ENCODE measurements at regions not wholly inside any gene's neighbourhood (a gene's known extent, or its start where the extent isn't known, plus 50 kb on each side); places are given as distances from the start of the nearest gene placed in this dataset.

DNA sequence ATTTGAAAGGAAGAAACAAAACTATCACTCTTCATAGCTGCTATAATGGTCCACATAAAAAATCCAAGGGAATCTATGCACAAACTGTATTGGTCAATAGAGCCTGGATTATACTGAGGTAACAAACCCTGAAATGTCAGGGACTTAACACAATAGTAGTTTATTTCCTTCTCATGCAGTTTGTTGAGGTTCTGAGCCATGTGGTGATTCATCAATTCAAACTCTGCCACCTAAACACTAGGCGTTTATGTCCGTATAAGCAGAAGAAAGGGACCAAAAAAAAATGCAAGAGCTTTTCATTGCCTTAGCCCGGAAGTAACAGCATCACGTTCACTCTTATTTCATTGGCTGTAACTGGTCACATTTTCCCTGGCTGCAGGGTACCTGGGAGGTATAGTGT, 464.7 kb downstream of the ZSWIM6 start:
- no peak for DNase-seq

DNA sequence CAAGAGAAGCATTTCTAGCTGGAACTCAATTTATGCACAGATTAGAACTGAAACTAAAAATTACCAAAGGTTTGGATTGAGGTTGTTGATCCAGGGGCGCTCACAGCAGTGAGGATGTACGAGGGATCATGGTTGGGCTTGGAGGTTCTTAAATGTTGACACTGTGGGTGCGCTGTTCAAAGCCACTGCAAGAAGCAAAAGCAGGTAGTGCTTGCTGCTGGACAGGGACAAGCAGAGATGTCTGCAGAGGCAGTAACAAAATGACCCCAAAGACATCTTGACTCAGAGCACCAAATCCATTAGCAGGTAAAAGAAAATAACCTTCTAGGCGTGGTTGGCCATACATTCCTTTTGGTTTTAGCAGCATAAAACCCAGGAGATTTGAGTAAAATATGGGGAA, 468.4 kb downstream of the ZSWIM6 start:
- no peak for DNase-seq

DNA sequence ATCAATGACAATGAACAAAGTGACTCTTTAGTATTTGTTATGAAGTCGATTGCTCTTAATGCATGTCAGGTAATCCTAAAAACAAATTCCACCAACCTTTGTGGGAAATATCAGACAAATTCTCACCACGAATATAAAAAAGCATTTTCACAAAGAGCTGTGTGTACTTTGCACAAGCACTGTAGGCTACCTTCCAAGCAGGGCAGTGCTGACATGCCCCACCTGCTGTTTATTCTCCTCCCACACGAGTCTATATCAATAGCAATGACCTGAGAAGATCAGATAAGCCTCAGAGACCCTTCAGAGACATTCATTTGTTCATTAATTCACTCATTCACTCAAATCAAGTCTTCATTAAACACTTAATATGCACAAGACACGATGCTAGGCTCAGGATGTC, 469.1 kb downstream of the ZSWIM6 start:
- DNase-seq: no peak

DNA sequence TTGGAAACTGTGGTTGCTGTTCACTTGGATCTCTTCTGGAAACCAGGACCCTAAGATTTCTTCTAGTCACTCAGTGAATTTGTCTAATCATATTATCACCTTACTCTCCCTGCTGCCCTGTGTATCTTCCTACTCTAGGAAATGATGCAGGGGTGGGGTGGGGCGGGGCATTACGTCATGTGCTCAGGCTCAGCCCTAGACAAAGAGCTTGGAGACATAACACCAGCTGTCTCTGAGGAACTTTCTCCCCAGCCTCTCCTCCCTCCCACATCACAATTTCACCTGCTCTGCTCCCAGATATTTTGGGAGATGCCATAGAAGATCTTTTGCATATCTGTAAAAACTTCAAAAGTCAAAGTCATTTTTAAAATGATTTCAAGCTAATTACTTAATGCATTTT, 470.4 kb downstream of the ZSWIM6 start:
- DNase-seq: no peak

DNA sequence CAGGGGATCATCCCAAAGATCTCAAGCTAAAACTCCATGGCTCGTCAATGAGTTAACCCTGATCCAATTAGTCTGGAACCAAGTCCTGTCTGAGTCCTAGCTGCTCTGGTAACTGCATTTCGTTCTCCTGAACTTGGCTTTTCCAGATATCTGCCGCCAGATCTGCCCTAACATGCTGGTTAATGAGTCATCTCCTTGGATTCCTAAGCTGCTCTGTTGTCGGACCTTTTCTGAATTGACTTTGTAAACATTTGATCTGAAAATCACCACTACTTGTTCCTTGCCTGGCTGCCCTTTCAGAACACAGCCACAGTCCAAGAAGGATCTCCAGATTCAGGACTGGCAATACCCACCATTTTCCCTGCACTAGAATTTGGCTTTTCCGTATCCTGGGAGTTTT, 473.0 kb downstream of the ZSWIM6 start:
- no peak for DNase-seq

DNA sequence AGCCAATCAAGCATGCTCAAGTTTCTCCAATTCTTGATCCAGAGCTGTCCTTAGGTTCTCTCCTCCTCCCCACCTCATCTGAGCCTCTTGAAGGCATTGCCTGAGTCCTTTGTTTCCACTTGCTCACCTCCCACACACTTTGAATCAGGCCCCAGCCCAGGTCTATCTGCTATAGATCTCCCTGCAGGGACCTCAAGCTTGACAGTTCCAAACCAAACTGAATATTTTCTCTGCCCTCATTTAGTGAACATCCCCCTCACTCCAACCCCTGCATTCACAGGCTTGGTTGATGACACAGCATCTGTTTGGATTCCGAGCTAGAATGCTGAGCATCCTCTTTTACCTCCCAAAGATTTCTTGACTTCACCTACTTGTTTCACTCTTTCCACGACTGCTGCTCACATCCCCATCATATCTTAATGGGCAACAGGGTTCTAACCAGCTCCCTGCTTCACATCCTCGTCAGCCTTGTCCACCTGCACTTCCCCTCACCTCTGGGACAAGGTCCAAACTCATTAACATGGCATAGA, 474.5 kb downstream of the ZSWIM6 start:
- no peak for DNase-seq

DNA sequence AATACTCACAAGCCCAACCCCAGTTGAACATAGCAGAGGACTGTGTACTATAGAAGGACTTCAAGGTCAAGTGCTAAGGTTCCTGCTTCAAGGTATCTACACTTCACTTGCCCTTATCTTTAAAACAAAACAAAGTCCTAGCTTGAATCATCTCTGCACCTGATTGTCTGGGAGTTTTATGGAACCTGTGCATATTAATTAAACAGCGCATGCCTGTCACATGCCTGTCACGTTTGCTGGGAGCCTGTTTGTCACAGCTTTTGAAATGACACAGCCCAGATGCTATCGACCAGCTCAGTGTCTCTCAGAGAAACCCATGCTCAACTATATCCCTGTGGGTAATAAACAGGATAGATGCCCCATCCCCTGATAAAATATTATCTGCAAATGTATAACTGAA, 476.0 kb downstream of the ZSWIM6 start:
- no peak for DNase-seq

DNA sequence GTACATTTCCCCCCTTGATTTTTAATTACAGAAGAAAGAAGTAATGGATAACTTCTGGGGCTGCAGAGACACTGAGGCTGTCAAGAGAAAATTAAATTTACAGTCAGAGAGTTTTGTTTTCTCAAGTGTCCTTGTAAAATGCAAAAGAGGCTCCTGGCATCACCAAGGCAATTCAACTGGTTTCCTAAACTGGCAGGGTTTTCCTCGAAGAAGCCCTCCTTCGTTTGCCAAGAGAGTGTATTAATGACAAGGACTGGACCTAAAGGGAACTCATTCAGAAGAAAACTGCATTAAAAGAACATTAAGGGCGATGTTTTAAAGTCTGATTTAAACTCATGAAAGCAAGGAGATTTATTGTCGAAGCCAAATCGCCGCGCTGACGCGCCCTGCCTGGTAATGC, 476.9 kb downstream of the ZSWIM6 start:
- no peak for DNase-seq

DNA sequence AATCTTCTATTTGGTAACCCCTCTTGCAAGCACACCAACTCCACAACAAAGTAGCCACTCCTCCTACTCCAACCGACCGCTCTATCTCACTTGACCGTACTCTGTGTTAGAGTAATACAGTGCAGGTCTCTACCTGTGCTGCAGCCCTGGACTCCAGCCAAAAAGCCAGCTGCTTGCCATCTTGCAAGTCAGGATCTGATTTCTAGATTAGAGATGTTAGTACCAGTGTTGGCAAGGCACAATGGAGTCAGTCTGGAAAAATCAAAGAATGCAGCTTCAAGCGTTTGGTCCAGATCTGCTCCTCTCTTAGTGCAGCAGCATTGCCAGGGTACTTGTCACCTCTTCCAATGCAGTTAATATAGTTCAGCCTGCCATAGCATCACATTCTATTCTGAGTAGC, 477.6 kb downstream of the ZSWIM6 start:
- no peak for DNase-seq

DNA sequence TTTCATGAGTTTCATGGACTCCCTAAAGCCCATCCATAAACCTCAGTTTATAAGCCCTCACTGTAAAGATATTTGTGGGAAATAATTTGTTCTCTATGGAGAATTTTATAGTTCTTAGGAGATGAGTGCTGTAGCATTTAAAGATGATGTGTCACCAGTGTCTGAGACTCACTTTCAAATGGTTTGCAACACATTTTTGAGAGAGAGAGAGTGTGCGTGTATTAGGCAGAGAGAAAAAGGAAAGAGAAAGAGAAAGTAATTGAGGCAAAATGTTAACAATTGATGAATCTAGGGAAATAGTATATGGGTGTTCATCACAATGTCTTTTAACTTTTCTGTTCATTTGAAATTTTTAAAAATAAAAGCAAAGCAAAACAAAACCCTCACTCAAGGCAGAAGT, 479.0 kb downstream of the ZSWIM6 start:
- DNase-seq: no peak

DNA sequence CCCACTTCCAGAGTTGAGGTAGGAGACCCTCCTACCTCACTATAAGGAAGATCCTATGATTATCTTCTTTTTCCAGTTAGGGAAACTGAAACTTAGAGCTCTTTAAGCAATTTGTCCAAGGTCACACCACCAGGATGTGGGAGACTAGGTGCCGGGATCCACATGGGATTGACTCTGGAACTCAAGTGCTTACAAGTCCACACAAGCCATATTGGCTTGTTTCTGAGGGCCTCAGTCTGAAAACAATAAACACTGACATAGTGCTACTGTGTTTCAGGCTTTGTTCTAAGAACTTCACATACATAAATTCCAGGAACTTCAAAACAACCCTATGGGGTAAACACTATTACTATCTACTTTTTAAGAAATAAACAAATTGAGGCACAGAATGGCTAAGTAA, 481.3 kb downstream of the ZSWIM6 start:
- DNase-seq: no peak

DNA sequence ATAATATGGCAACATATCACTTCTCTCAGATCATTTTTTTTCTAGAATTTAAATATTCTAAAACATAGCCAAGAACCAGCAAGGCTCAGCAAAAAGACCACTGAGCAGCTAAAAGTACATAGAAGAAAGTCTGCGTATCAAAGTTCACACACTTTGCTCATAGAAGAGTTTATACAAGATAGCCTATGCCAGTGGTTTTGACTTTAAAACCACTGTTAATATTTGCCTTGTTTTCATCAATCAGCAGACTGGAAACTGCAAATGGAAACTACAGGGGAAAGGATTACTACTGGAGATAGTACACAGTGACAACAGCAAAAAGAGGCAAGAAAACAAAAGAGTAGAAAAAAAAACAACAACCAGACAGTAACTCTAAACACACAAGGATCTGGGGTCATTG, 483.3 kb downstream of the ZSWIM6 start:
- DNase-seq: no peak

DNA sequence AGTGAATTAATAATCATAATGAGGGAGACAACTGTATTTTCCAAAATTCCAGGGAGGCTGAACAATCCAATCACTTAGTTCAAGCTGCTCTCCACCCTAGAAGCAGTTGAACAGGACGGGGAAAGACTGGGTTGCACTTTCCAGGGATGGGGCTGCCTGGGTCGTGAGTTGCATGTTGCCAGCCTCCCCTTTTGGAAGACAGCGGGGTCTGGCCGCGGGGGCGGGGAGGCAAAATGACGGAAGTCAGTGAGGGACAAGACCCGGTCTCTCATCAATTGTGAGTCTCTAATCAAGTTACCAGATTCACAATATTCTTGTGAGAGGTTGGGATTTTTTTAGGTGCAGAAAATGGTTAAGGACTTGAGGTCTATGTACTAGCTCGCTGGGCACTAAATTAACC, 484.1 kb downstream of the ZSWIM6 start:
- DNase-seq: no peak

DNA sequence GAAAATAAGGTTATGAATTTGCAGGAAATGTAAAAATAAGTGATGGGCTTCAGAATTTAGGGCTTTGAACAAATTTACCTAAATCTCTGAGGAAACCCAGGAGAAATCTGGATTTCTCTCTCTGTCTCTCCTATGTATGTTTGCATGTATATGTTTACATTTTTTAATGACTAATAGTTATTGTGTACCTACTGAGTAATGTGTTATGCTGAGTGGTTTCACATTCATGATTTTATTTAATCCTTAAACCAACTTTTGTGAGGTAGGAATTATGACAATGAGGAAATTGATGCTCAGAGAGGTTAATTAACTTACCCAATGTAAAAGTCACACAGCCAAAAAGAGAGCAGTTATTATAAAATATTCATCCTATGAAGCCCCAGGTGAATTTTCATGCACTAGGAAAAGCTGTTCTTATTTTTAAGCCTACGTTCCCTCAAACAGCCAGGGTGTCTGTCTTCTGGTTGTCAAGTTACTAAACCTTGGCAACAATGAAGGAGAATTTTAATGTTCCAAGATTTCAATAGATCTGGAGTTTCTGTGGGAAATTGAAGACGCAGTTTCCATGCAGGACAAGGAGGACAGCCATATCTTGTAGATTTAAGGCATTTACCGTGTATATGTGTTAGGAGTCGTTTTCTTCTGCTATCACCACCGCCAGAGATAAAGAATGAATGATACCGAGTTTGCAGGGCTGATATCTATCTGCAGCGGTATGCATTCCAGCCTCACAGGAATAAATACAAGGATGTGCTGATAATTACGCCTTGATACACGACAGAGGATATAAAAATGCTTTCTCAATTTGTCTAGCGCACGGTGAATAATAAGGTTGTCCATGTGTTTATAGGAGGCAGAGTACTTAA, 484.8 kb downstream of the ZSWIM6 start:
- no peak for DNase-seq

DNA sequence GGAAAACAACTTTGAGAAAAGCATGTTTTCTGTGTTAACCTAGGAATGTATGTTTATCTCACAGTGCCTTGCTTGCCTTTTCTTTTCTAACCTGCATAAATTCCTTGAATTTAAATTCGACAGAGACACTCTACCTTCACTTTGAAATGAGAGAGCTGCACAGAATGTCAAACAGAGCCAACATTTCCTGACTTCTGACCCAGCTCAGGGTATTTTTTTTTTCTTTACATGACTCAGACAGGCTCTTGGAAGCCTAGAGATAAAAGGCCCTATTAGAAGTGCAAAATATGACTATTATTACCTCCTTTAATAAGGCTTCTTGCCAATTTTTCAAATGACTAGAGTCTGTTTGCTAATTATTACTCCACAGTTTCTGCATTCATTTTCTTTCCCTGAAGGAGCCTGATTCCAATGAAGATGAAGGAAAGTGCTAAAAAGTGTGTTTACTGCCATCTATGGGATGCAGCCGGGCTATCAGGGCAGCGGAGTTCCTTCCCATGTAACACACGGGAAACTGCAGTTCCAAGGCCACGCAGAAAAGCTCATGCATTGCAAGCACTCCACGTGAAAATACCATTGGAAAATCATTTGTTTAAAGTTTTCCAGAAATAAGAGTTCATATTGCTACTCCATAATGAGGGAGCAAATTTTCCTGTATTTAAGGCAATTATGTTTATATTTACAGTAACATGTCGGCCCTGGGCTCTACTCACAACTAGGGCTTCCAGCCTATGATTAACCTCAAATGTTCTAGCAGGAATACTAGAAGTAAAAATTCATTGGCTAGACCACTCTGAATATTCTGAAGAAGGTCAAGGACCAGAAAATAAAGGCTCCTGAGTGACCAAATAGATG, 485.6 kb downstream of the ZSWIM6 start:
- DNase-seq: peak; percentile 13

DNA sequence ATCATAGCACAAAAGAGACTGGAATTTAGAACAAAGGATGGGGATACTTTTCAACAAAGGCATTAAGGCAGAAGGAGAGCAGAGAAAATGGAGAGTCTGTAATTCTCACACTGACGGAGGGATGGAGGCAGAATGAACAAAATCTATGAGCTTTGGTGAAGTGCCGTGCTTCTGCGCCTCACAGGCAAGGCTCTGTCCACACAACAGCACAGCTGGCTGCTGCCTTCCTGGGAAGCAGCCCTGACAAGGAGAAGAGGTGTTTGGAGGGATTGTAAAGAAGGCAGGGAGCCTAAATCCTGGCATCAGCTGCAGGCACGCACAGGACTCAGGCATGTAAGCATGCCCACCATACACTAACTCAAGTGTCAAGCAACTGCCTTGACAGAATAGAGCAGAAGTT, 485.2 kb upstream of the KIF2A start:
- DNase-seq: no peak

DNA sequence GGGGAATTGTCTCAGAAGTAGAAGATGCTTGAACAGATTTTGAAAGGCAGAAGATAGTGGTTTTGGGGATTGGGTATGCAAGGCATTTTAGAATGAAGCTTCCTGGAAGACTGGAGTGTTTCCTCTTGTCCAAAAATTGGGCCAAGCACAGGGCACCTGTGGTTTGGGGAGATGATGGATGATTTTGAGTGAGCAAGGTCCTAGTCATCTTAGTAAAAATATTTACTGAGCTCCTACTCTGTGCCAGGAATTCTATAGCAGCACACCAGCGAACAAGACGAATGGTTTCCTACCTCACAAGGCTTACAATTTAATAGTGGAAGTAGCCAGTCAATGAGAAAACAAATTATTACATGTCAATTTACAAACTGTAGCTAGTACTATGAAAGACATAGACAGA, 484.4 kb upstream of the KIF2A start:
- no peak for DNase-seq

DNA sequence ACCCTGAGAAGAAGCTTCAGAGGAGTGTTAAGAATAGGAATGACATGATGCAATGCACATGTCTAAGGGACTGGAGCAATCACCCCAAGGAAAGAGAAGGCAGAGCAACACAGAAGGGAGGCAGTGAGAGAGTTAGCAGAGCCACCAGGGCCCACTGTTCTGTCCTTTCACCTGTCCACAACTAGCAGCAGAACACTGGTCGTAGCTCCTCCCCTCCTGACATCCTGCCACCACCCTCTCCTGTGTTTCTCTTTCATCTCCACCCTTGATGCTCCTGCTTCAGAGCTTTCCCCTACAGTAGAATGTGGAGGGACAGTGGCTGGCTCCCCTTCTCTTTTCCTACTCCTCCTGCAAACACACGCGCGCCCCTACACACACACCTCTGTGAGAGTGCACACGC, 483.4 kb upstream of the KIF2A start:
- DNase-seq: no peak

DNA sequence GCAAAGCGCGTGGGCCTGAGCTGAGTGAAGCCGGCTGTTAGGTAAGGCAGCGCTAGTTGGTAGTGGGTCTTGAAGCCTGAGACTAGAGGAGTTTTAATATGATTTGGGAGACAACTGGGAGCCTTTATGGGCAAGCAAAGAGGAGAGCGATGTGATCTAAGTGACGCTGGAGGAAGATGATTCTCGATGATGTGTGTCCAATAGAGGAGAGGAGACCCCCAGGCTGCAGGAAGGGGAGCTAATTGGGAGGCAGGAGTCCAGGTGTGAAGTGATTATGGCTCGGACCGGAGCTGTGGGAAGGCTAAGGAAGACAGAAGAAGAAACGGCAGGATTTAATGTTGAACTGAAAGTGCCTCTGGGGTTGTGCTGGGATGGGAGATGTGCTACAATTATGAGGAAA, 482.9 kb upstream of the KIF2A start:
- DNase-seq: no peak

DNA sequence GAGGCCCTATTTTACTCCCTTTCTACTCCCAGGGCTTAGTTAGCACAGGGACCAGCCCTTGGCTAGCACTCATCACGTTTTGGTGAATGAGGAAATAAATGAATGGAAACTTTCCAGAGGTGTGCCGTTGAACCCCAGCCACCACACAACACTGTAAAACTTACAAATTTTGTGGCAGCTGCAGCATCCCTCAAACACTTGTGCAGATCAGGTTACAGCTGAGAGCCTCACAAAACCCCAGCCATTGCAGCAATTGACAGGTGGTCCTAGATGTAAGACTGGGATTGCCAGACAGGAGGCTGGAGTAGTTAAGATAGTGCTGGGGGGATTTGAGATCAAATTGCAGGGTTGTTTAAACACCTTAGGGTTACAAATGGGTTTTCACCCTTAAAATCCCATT, 482.2 kb upstream of the KIF2A start:
- DNase-seq: no peak

DNA sequence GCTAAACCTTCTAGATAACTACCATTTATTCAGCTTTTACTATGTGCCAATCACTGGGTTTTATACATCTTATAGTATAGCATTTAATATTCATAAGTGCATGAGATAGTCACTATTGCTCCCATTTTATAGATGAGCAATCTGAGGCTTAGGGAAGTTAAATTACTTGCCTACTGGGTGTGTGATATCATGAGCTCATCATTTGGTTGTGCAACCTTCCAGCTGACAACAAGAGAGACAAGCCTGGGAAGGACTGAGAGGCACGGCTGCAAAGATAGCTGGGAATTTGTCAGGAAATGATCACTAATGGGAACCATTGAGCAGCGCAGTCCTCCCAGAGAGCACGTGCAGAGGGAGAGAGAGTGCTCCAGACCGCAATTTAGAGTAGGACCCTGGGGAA, 481.6 kb upstream of the KIF2A start:
- no peak for DNase-seq

DNA sequence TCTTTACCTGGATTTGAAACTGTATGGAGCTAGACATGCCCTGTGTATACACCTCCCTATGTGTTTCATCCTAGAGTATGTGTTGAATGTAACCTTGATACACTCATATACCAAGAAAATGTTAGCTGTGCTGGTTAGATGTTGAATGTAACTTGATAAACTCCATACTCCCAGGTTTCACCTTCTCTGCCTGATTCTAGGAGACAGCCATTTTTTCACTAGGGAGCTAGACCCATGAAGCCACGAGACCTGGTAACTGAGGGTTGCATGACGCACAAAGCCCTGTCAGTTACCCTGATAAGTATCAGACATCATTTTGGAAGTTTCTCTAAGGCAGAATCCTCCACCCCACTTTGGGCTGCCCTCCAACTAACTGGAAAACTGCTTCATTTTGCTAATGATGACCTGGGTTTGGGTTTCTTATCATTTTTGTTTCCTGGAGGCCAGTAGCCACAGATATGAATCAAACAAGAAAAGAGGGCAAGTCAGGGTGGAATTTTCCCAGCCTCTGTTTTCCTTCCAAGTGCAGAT, 478.5 kb upstream of the KIF2A start:
- no peak for DNase-seq

DNA sequence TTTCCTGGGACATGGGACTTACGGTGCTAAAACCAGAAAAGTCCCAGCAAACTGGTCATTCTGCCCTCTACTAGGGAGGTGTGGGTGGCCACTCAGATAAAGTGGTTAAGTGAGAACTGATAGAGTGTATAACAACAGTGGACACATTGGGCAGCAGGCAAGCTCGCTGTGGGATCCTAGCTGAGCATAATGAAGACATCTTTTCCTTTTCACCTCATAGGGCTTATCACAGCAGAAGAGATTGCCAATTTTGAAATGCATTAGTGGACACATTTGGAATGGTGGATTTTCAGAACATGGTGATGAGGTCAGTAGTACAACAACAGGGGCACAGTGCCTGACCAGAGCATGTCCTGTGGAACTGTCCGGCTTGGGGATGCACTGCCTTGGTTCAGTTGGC, 477.1 kb upstream of the KIF2A start:
- DNase-seq: no peak

DNA sequence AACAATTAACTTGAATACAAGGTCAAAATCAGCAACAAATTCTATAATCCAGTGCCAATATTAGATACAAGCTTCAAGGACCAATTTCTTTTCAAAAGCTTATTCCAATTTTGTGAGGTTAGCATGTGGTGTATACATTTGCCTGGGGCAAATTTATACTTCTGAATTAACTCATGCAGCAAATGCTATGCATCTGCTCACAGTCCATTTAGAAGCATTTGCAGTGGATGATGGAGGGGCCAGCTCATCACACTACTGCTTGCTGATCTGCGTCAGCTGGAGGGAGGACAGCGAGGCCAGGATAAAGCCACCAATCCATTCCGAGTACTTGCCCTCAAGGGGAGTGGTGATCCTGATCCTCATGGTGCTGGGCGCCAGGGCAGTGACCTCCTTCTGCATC, 474.3 kb upstream of the KIF2A start:
- DNase-seq: no peak
